Non-pigmented ciliary epithelial cell (primary cell): ENCODE measurements at regions not wholly inside any gene's neighbourhood (a gene's known extent, or its start where the extent isn't known, plus 50 kb on each side); places are given as distances from the start of the nearest gene placed in this dataset.
"Not testable (repeated sequence)": the region's sequence is repeated elsewhere in the genome, so short reads cannot be mapped to it uniquely, and the experiment has no call there.

Source experiments
- DNase-seq: peaks from one replicate; pipeline ENCODE4 v3.0.0-alpha.2; 2010; ENCODE audit warnings: low read depth

- DNase-seq = no peak
These were observed 268.1 kb upstream of the CRBN start for GRCh38 chr3:3447641-3448040.

GRCh38 chr3:3446251-3446650 lies 266.8 kb upstream of the CRBN start:
- DNase-seq = no peak

- no peak for DNase-seq
These were observed 264.0 kb upstream of the CRBN start for GRCh38 chr3:3443482-3443881.

- no peak for DNase-seq
These were observed 254.2 kb upstream of the CRBN start for GRCh38 chr3:3433711-3434110.

- DNase-seq = no peak
These were observed 250.3 kb upstream of the CRBN start for GRCh38 chr3:3429841-3430240.

- not testable (repeated sequence) for DNase-seq
These were observed 228.2 kb upstream of the CRBN start for GRCh38 chr3:3407707-3408106.

- no peak for DNase-seq
These were observed 225.6 kb upstream of the CRBN start for GRCh38 chr3:3405131-3405530.

- no peak for DNase-seq
These were observed 224.2 kb upstream of the CRBN start for GRCh38 chr3:3403700-3404099.

- DNase-seq = no peak
These were observed 213.5 kb upstream of the CRBN start for GRCh38 chr3:3392946-3393345.

- no peak for DNase-seq
These were observed 204.0 kb upstream of the CRBN start for GRCh38 chr3:3383461-3383860.

GRCh38 chr3:3372210-3372777 lies 192.8 kb upstream of the CRBN start:
- DNase-seq = no peak

GRCh38 chr3:3368306-3368705 lies 188.8 kb upstream of the CRBN start:
- DNase-seq = no peak

GRCh38 chr3:3366386-3366785 lies 186.9 kb upstream of the CRBN start:
- no peak for DNase-seq

GRCh38 chr3:3365716-3366115 lies 186.2 kb upstream of the CRBN start:
- DNase-seq = no peak

GRCh38 chr3:3356846-3357245 lies 177.4 kb upstream of the CRBN start:
- DNase-seq = no peak

- DNase-seq = no peak
These were observed 176.0 kb upstream of the CRBN start for GRCh38 chr3:3355442-3355841.

- no peak for DNase-seq
These were observed 173.7 kb upstream of the CRBN start for GRCh38 chr3:3353153-3353552.

- DNase-seq = no peak
These were observed 171.7 kb upstream of the CRBN start for GRCh38 chr3:3351226-3351625.

GRCh38 chr3:3347056-3347455 lies 167.6 kb upstream of the CRBN start:
- not testable (repeated sequence) for DNase-seq

- DNase-seq = no peak
These were observed 167.1 kb upstream of the CRBN start for GRCh38 chr3:3346556-3346955.

- DNase-seq = no peak
These were observed 162.7 kb upstream of the CRBN start for GRCh38 chr3:3342141-3342540.

- no peak for DNase-seq
These were observed 161.7 kb upstream of the CRBN start for GRCh38 chr3:3340965-3341895.

GRCh38 chr3:3340526-3340925 lies 161.0 kb upstream of the CRBN start:
- DNase-seq = no peak

GRCh38 chr3:3335903-3336302 lies 156.4 kb upstream of the CRBN start:
- DNase-seq = no peak
